ENCODE measurements at regions not wholly inside any gene's neighbourhood (a gene's known extent, or its start where the extent isn't known, plus 50 kb on each side); places are given as distances from the start of the nearest gene placed in this dataset.
"Not testable (repeated sequence)": the region's sequence is repeated elsewhere in the genome, so short reads cannot be mapped to it uniquely, and the experiment has no call there.

DNA sequence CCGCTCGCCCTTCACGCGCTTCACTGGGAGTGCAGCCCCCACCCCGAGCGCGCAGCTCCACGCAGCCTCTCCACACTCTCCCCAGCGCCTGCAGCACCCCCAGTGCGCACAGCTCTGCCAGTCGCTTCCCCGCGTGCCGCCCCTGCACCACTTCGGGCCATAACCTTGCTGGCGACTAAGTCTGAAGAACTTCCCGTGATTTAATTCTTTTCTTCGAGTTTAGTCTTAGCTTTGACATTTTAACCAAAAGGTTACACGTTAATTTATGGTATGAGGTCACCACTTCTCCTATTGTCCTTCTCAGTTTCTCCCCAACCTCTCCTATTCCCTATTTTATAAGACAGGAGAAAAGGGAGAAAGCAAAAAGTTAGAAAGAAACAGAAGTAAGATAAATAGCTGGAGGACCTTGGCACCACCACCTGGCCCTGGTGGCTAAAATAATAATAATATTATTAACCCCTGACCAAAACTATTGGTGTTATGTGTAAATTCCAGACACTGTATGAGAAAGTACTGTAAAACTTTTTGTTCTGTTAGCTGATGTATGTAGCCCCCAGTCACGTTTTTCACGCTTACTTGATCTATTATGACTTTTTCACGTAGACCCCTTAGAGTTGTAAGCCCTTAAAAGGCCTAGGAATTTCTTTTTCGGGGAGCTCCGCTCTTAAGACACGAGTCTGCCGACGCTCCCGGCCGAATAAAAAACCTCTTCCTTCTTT is 129.2 kb downstream of the KBTBD2 start:
- not testable (repeated sequence) for DNase-seq

- DNase-seq, result no peak
Measured at GRCh38 chr7:32761451-32762205, 129.9 kb downstream of the KBTBD2 start.

DNA sequence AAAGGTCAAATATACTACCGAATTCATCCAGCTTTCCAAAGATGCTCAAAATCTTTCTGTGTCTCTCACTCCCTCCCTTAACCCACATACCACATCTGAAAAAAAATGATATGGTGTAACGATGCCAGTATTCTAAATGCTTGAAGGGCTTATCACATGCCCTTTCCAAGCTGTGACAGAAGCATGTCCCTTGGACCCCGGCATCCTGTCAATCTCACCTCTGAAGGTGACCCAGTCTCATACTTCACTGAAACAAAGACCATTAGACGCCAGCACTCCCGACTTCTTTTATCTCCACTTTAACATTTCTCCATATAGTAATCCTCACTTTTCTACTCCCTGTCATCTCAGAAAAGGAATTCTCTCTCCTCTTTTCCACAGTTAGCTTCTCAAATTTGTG is 130.8 kb downstream of the KBTBD2 start:
- not testable (repeated sequence) for DNase-seq

GRCh38 chr7:32759859-32760258 is 131.7 kb downstream of the KBTBD2 start:
- not testable (repeated sequence) for DNase-seq

DNA sequence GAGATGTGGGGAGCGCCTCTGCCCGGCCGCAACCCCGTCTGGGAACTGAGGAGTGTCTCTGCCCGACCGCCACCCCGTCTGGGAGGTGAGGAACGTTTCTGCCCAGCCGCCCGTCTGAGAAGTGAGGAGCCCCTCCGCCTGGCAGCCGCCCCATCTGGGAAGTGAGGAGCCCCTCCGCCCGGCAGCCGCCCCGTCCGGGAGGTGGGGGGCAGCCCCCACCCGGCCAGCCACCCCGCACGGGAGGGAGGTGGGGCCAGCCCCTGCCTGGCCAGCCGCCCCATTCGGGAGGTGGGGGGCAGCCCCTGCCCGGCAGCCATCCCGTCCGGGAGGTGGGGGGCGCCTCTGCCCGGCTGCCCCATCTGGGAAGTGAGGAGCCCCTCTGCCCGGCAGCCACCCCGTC is 137.7 kb downstream of the KBTBD2 start:
- not testable (repeated sequence) for DNase-seq

DNA sequence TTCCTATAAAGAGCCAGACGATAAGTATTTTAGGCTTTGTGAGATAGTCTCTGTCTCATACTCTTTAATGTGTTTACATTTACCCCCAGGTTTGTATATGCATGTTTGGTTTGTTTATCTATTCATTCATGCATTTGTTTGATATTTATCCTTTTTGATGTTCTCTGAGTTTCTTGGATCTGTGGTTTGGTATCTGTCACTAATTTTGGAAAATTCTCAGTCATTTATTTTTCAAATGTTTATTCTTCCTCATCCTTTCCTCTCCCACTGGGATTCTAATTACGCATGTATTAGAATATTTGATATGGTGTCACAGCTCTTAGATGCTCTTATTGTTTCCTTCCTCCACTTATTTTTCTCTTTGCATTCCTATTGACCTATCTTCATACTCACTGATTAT is 143.2 kb downstream of the KBTBD2 start:
- not testable (repeated sequence) for DNase-seq

DNA sequence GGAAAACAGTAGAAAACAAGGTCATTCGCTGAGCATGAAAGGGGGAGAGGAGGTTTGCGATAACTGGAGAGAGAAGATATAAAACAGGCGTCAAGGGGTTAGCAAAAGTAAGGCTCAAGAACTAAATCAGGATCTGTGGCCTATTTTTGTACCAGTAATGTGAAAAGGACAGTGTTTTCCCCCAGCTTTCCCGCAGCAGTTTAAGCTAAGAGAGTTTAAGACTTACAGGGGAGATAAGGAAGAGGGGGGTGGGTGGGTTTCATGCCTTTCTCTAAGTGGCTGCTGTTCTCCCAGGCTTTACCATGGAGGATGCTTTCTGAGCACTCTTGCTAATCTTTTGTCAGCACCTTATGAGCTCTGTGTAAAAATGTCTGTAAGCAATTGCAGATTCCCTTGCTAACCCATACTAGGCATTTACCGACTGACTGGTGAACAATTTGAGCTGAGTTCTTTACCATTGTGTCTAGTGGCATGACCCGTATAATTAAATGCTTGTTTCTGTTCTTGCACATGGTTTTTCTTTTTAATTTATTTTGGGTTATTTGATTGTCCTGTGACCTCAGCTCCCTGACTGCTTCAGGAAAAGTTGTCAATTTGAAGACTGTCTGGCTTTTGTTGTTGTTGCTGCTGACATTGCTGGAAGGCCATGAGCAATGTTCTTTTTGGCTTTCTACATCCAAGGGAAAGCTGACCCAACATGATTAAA is 144.0 kb downstream of the KBTBD2 start:
- not testable (repeated sequence) for DNase-seq

DNA sequence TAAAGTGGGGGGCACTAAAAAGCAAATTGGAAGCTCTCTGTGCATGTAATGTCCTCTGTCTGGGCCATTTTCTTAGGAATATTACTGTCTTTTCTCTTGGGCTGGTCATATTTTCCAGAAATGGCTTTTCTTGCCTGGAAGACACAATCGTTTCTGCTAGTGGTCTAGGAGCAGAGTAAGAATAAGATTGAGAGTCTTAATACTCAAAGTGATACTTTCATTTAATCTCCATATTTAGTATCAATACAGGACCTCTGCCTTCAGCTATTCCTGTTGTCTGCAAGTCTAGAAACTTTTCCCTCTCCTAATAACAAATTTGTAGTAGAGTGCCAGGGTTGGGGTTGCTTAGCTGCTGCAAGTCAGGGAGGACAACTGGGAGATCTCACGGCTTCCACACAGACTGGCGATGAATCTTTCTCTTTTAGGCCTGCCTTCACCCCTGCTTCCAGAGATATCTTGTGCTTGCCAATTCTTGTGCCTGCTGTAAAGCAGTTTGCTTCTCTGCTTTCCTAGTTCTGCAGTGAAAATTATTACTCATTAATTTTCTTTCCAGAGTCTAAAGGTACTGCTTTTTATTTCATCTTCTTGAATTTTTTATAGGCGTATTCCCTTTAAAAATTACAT is 149.6 kb downstream of the KBTBD2 start:
- not testable (repeated sequence) for DNase-seq

DNA sequence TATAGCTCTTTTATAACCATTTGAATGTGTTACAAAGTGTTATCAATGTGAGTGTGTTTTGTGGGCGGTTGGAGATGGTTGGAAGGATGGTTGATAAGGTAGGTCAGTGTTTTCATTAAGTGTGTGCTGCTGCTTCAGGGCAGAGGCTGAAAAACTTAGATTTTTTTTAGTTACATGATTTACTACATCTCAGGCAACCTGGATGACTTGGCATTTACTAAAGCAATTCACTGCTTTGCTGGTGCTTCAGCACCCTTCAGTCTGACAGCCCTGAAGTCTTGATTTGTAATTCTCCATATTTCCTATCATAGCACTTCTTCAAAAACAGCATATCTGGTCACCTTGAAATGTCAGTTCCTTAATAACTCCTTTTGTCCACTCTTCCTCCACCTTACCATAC is 151.8 kb downstream of the KBTBD2 start:
- not testable (repeated sequence) for DNase-seq

DNA sequence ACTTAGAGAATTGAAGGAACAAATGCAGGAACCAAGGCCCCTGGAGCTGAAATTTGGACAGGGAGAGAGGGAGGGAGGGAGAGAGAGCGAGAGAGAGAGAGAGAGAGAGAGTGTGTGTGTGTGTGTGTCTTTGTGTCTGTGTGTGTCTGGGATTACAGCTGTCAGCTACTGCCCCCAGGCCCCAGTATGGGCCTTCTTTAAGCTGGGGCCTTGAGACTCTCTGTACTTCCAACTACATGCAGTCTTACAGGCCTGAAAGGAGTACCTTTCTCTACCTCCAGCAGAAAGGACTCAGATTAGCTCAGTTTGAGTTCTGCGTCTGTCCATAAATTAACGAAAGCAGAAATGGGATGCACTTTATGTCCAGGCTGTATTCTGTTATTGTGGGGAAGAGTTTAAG is 153.2 kb downstream of the KBTBD2 start:
- DNase-seq, result not testable (repeated sequence)

GRCh38 chr7:32732767-32733166 is 158.8 kb downstream of the KBTBD2 start:
- not testable (repeated sequence) for DNase-seq

DNA sequence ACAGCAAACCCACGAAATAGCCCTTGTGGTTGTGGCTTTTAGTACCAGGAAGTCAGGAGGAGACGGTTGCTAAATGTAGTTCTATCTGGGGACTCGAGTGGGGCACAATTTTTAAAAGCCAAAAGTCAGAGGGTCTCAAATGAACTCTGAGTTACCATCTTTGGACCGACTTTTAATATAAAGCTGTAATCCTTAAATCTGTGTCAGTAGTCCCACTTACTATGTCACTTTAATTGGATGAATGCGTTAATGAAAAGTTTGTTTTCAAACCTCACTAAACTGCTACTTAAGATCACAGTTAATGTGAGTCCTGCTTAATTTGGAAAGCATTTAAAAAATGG is 162.3 kb downstream of the KBTBD2 start:
- not testable (repeated sequence) for DNase-seq

DNA sequence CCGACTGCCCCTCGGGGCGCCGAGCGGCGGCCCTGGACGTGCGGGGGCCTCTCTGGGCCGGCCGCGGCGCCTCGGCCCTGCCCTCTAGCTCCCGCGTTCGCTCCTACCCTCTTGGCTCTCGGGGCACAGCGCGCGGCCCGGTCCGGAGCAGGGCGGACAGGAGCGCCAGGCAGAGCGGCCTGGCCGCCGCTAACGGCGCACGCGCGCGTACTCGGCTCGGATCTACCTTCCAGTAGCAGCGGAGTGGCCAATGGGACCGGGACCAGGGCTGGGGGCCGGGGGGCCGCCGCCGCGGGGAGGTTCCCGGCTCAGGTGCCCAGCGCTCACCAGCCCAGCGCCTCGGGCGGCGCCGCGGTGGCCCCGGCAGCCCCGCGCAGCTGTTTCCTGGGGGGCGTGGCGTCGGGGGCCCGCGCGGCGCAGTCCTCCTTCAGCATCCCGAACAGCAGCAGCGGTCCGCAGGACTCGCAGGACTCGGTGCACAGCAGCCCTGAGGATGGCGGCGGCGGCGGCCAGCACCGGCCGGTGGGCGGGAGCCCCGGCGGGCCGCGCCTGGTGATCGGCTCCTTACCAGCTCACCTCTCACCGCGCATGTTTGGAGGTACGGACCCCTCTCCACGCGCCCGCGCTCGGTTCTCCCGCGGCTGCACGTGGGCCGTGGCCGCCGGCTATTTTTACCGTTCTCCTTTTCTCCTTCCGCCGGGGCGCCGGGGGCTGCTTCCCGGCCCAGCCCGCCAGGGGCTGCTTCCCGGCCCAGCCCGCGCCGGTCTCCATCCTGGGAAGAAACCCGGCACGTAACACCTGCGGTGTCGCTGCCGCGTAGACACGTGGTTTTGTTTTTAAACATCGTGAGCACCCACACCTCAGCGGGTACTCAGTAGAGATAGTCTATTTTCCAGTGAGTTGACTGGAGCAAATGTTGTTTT is 162.9 kb downstream of the KBTBD2 start:
- DNase-seq, result peak; percentile 4

DNA sequence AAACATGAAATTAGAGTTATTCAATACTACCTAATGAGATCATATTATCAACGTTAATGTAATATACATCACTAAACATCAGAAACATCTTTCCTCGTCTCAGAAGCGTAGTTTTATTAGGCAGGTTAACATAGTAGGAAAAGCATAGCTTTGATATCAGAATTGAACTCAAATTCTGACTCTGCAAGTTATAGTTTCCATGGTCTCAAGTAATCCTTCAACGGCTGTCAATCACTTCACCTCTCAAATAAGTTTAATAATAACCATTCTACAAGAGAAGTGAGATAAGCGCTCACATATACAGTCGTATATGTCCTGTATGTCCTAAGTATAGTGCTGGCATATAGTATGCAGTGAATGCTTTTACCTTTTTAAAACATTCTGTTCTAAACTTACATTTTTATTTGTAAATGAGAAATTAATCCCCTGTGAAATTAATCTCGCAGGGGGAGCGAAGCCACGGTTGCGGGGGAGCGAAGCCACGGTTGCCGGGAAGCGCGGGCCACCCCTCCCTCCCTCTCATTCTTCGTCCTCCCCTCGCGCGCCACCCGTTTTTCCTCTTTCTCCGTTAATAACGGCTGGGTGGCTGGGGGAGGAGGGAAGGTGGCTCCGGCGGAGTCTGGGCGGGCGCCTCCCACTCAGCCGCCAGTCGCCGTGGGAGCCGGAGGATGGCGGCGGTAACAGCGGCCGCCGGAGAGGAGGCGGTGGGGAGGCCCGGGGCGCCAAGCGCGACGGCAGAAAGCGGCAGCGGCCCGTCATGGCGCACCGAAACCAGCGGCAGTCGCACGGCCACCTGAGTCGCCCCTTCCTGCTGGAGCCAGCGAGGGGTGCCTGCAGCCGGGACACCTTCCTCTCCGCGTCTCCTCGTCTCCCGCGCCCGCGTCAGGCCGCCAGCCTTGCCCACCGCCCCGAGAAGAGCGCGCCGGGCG is 163.8 kb downstream of the KBTBD2 start:
- DNase-seq, result peak; percentile 22

- DNase-seq, result not testable (repeated sequence)
Measured at GRCh38 chr7:32722837-32723236, 168.7 kb downstream of the KBTBD2 start.

- DNase-seq, result no peak
Measured at GRCh38 chr7:32694182-32694581, 197.4 kb downstream of the KBTBD2 start.

- DNase-seq, result peak; percentile 34
Measured at GRCh38 chr7:32691965-32692815, 196.9 kb downstream of the AVL9 start.

- DNase-seq, result not testable (repeated sequence)
Measured at GRCh38 chr7:32688092-32688491, 192.8 kb downstream of the AVL9 start.

- DNase-seq, result no peak
Measured at GRCh38 chr7:32681174-32681518, 185.9 kb downstream of the AVL9 start.

Data from NCI-H1694 (cell line).